ENCODE measurements at regions not wholly inside any gene's neighbourhood (a gene's known extent, or its start where the extent isn't known, plus 50 kb on each side); places are given as distances from the start of the nearest gene placed in this dataset.

DNA sequence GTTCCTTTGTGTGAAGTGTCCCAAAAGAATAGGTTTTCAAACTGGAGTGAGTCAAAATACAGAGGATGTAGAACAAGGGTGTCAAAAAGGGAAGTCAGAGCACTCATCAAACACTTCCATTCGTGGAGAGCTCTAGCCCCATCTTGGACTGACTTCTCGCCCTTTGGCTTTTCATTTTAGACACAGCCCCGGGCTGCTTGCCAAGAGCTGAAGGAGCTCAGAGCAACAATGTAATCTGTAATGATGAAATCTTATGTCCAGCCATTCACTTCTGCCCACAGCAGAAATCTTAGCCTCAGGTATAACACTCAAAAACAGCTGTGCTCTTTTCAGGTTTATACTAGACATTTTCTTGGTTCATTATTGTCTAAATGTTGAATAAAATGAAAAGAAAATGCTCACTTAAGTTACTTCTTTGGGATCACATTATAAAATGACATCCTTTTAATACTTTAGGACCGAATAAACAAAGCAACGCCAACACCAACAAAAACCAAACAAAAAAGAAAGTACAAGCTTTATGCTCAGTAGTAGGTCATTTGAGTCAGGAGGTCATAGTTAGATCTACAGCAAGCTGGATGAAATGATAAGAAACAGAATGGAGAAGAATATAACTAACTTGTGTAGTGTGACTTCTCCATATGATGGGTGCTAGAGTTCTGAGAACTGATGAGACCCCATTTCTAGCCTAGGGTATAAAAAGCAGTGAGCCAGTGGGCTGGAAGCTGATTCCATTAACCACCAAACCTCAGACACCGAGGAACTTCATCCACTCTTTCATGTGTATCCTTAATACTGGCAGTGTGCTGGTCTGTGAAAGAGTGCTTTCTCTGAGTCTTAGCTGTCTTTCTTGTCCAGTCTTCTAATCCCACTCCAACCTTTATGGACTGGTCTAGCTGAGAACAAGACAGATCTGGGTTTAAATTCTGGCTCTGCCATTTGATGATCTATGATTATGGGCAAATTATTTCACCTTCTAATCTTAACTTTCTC, 131.8 kb upstream of the SLC7A14 start:
- Histone ChIP-seq H3K9me3 (peaks cover 0 to 4% (median 0%) of the 10 kb centered on the region in 4 donors), H3K4me1 (no peaks in the 10 kb centered on the region), H3K36me3 (no peaks in the 10 kb centered on the region), H3K4me3 (no peak overlapping the region), H3K27ac (replicated peaks in 1 of 4) (no peak overlapping the region), H3K27me3 (no peaks in the 10 kb centered on the region)
- intact Hi-C loops (cut with DNase I), result no loop called here
- 66% methylated on average over 6 of the region's 6 CpGs for WGBS
- no peak for DNase-seq (ENCODE audit: extremely low spot score)
- TF ChIP-seq POLR2AphosphoS5 (IDR thresholded peaks at IDR 0.05) (no peak), CTCF (IDR thresholded peaks at IDR 0.05) (no peak), EP300 (IDR thresholded peaks at IDR 0.05) (no peak), POLR2A (IDR thresholded peaks at IDR 0.05; ENCODE audit: low read depth) (no peak)

DNA sequence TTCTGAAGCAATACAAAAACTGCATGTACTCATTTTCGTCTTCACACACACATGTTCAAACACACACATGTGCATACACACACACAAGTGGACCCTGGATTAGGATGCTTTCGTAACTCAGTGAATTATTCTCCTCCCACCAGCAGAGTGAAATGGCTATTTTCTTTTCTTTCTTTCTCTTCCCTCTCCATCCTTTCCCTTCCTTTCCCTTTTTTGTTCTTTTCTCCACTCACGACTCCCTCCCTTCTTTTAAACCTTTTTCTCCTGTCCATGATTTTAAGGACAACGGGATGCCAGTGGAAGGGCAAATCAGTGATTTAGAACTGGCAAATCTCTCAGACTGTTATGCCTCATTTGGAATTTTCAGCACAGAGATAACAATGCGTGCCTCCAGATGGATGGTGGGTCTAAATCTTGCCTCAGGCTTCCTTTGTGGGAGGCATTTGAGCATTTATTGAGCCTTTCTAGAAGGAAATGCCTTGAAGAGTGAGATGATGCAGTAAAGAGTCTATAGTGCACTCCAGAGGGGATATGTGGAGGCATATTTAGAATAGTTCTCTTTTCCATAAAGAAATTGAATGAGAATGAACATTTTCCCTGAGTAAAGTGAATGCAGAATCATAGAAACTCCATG, 130.4 kb upstream of the SLC7A14 start:
- DNase-seq (ENCODE audit: extremely low spot score), result no peak
- intact Hi-C loops (cut with DNase I), result no loop called here
- no peaks in the 10 kb centered on the region for H3K36me3 ChIP-seq
- H3K4me1 ChIP-seq, result no peaks in the 10 kb centered on the region
- no peak overlapping the region for H3K4me3 ChIP-seq
- H3K9me3 ChIP-seq, result peaks cover 0 to 4% (median 0%) of the 10 kb centered on the region in 4 donors
- no peak for TF ChIP-seq POLR2AphosphoS5 (IDR thresholded peaks at IDR 0.05)
- TF ChIP-seq EP300 (IDR thresholded peaks at IDR 0.05), result no peak
- TF ChIP-seq CTCF (IDR thresholded peaks at IDR 0.05), result no peak
- no peak for TF ChIP-seq POLR2A (IDR thresholded peaks at IDR 0.05; ENCODE audit: low read depth)
- H3K27ac ChIP-seq (replicated peaks in 1 of 4), result no peak overlapping the region
- 86% methylated on average over 5 of the region's 5 CpGs for WGBS
- H3K27me3 ChIP-seq, result no peaks in the 10 kb centered on the region

GRCh38 chr3:170714562-170715535, 129.0 kb upstream of the SLC7A14 start:
- Histone ChIP-seq H3K4me3 (no peak overlapping the region), H3K9me3 (peaks cover 0 to 10% (median 6%) of the 10 kb centered on the region in 4 donors), H3K27me3 (no peaks in the 10 kb centered on the region), H3K27ac (replicated peaks in 1 of 4) (no peak overlapping the region), H3K36me3 (no peaks in the 10 kb centered on the region), H3K4me1 (no peaks in the 10 kb centered on the region)
- TF ChIP-seq CTCF (IDR thresholded peaks at IDR 0.05), result no peak
- TF ChIP-seq POLR2A (IDR thresholded peaks at IDR 0.05; ENCODE audit: low read depth), result no peak
- WGBS, result 72% methylated on average over 3 of the region's 3 CpGs
- intact Hi-C loops (cut with DNase I), result no loop called here
- DNase-seq (ENCODE audit: extremely low spot score), result no peak

GRCh38 chr3:170714122-170714521, 128.2 kb upstream of the SLC7A14 start:
- intact Hi-C loops (cut with DNase I), result no loop called here
- no peak for DNase-seq (ENCODE audit: extremely low spot score)
- 85% methylated on average over 3 of the region's 3 CpGs for WGBS

More at GRCh38 chr3:170714122-170714521, 128.2 kb upstream of the SLC7A14 start:
- Histone ChIP-seq H3K27me3 (no peaks in the 10 kb centered on the region), H3K4me1 (no peaks in the 10 kb centered on the region), H3K36me3 (no peaks in the 10 kb centered on the region), H3K9me3 (peaks cover 0 to 17% (median 12%) of the 10 kb centered on the region in 4 donors), H3K27ac (replicated peaks in 1 of 4) (no peak overlapping the region), H3K4me3 (no peak overlapping the region)
- TF ChIP-seq CTCF (IDR thresholded peaks at IDR 0.05), result no peak
- no peak for TF ChIP-seq EP300 (IDR thresholded peaks at IDR 0.05)

Measured in esophagus muscularis mucosa (tissue), 4 donors.